ENCODE measurements at regions not wholly inside any gene's neighbourhood (a gene's known extent, or its start where the extent isn't known, plus 50 kb on each side); places are given as distances from the start of the nearest gene placed in this dataset.
A peak's percentile ranks its signal among the peaks of the same experiment; 100 is the strongest.

DNA sequence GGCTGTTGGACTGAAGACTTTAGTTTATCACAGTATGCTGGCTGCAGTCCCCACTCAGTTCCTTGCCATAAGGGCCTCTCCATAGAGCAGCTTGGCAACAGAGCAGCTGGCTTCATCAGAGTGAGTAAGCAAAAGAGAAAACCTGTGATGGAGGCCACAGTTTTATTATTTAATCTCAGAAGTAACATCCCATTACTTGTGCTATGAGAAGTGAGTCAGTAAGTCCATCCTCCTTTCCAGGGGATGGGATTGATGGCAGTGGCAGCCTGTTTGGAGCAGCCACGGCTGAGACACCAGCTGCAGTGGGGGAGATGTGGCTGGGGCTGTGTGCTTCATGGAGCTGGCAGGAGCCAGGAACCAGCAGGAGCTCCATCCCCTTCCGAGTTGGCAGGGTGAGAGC lies 138.5 kb upstream of the SRRM4 start:
- Mint-ChIP-seq H3K36me3 (ENCODE audit: low read depth) (no peaks in the 10 kb centered on the region), H3K27me3 (ENCODE audit: low read depth, poor library complexity) (peaks cover 22% of the 10 kb centered on the region), H3K27ac (no peak overlapping the region), H3K9me3 (no peaks in the 10 kb centered on the region), H3K4me1 (peaks cover 16% of the 10 kb centered on the region), H3K4me3 (no peak overlapping the region)
- DNase-seq: no peak
- TF ChIP-seq, protein P1, sequence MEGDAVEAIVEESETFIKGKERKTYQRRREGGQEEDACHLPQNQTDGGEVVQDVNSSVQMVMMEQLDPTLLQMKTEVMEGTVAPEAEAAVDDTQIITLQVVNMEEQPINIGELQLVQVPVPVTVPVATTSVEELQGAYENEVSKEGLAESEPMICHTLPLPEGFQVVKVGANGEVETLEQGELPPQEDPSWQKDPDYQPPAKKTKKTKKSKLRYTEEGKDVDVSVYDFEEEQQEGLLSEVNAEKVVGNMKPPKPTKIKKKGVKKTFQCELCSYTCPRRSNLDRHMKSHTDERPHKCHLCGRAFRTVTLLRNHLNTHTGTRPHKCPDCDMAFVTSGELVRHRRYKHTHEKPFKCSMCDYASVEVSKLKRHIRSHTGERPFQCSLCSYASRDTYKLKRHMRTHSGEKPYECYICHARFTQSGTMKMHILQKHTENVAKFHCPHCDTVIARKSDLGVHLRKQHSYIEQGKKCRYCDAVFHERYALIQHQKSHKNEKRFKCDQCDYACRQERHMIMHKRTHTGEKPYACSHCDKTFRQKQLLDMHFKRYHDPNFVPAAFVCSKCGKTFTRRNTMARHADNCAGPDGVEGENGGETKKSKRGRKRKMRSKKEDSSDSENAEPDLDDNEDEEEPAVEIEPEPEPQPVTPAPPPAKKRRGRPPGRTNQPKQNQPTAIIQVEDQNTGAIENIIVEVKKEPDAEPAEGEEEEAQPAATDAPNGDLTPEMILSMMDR (IDR thresholded peaks at IDR 0.05): no peak

DNA sequence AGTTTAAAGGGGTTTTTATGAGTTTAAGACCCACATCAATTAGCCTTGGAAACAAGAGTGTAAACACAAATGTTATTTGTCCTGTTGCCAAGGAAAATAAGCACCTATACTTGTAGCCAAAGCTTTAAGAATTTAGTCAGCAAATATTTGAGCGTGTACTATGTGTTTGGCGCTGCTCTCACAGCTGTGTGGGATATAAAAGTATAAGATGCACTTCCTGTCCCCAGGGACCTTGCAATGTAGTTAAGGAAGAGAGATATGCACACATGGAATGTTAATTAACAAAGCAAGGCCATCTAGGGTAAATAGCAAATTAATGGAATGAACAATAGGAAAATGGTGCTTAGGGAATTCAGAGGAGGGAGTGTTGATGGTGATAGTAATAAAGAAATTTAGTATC lies 134.9 kb upstream of the SRRM4 start:
- H3K4me3 Mint-ChIP-seq: no peak overlapping the region
- H3K27ac Mint-ChIP-seq: no peak overlapping the region

DNA sequence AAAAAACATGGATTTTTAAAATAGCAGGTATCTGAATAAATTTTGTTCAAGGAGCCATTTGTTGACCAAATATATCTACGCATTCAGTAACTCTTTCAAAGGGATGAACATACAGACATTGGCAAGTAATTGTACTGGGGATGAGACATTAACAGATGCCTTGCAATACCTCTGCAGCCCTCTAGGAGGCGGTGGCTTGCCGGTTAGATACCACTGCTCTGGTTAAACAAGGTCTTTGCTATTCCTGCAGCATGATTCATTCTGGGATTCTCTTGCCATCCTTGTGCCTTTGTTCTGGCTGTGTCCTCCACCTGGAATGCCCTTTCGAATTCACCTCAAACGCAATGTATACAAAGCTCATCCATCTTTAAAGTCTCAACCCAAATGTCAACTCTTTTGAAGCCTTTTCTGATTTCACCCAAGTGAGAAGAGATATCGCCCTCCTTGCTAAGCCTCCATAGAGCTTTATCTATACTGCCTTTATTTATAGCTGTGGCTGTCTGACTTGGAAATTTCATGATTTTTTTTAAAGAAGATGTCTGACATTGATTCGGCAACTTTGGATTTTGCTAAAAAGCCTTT lies 131.0 kb upstream of the SRRM4 start:
- Mint-ChIP-seq H3K27me3 (ENCODE audit: low read depth, poor library complexity) (peaks cover 33% of the 10 kb centered on the region), H3K36me3 (ENCODE audit: low read depth) (no peaks in the 10 kb centered on the region), H3K27ac (no peak overlapping the region), H3K9me3 (no peaks in the 10 kb centered on the region), H3K4me1 (no peaks in the 10 kb centered on the region), H3K4me3 (no peak overlapping the region)
- DNase-seq: peak; percentile 63
- TF ChIP-seq, protein P1 (IDR thresholded peaks at IDR 0.05): peak; percentile 78

More for the DNA sequence above, 134.9 kb upstream of the SRRM4 start:
- peaks cover 26% of the 10 kb centered on the region for H3K27me3 Mint-ChIP-seq (ENCODE audit: low read depth, poor library complexity)
- peaks cover 16% of the 10 kb centered on the region for H3K4me1 Mint-ChIP-seq
- no peaks in the 10 kb centered on the region for H3K9me3 Mint-ChIP-seq
- TF ChIP-seq, protein P1 (IDR thresholded peaks at IDR 0.05): no peak
- DNase-seq: no peak
- no peaks in the 10 kb centered on the region for H3K36me3 Mint-ChIP-seq (ENCODE audit: low read depth)

DNA sequence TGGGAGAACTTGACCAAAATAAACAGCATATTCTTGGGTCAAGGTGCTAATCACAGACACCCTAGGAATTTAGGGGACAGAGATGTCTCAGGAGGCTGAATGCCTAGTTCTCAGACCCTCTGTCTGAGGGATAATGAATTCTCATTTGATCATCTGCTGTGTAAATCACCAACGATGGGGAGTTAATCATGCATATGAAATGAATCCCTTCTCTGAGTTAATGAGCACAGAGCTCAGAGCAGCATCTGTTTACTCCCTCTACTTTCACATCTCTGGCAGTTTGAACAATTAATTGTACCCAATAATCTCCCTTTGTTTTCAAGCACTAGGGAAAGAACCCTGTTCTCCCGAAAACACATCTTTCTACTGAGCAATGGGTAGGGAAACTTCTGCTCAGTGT lies 129.4 kb upstream of the SRRM4 start:
- TF ChIP-seq, protein P1 (IDR thresholded peaks at IDR 0.05): no peak
- Mint-ChIP-seq H3K9me3 (no peaks in the 10 kb centered on the region), H3K4me3 (no peak overlapping the region)

DNA sequence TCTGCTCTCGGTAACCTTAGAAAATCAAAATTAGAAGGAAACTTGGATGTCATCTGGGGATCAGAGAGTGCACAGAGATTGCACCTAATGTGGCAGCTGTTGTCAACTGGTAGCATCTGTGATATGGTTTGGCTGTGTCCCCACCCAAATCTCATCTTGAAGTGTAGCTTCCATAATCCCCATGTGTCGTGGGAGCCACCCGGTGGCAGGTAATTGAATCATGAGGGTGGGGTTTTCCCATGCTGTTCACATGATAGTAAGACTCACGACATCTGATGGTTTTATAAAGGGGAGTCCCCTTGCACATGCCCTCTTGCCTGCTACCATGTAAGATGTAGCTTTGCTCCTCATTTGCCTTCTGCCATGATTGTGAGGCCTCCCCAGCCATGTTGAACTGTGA lies 127.7 kb upstream of the SRRM4 start:
- TF ChIP-seq, protein P1 (IDR thresholded peaks at IDR 0.05): peak; percentile 17
- no peak for DNase-seq
- Mint-ChIP-seq H3K9me3 (no peaks in the 10 kb centered on the region), H3K4me3 (no peak overlapping the region), H3K27me3 (ENCODE audit: low read depth, poor library complexity) (peaks cover 35% of the 10 kb centered on the region), H3K27ac (no peak overlapping the region), H3K4me1 (no peaks in the 10 kb centered on the region), H3K36me3 (ENCODE audit: low read depth) (no peaks in the 10 kb centered on the region)

More for the DNA sequence above, 129.4 kb upstream of the SRRM4 start:
- H3K27me3 Mint-ChIP-seq (ENCODE audit: low read depth, poor library complexity): peaks cover 33% of the 10 kb centered on the region
- DNase-seq: no peak
- no peaks in the 10 kb centered on the region for H3K4me1 Mint-ChIP-seq
- H3K27ac Mint-ChIP-seq: no peak overlapping the region
- H3K36me3 Mint-ChIP-seq (ENCODE audit: low read depth): no peaks in the 10 kb centered on the region

DNA sequence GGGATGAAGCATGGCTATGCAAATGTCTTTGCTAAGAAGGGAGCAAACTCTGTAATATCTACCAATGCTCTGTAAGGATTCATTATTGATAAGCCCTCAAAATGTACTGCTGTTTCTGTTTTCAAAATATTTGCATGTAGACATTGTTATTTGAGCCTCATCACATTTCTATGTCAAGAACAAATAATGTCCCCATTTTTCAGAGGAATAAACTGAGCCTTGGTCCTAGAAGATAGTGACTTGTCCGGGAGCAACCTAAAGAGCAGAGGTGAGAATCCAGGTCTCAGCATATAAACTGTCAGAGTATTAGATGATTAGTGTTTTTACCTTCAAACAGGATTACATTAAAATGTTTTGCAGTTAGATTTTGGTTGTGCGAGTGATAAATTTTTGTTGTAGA lies 125.5 kb upstream of the SRRM4 start:
- DNase-seq: no peak
- H3K27ac Mint-ChIP-seq: no peak overlapping the region
- H3K4me3 Mint-ChIP-seq: no peak overlapping the region
- H3K4me1 Mint-ChIP-seq: no peaks in the 10 kb centered on the region
- no peaks in the 10 kb centered on the region for H3K9me3 Mint-ChIP-seq
- H3K27me3 Mint-ChIP-seq (ENCODE audit: low read depth, poor library complexity): peaks cover 44% of the 10 kb centered on the region
- TF ChIP-seq, protein P1 (IDR thresholded peaks at IDR 0.05): no peak
- H3K36me3 Mint-ChIP-seq (ENCODE audit: low read depth): no peaks in the 10 kb centered on the region
